Caco-2 (cell line): ENCODE measurements at regions not wholly inside any gene's neighbourhood (a gene's known extent, or its start where the extent isn't known, plus 50 kb on each side); places are given as distances from the start of the nearest gene placed in this dataset.
"Not testable (repeated sequence)": the region's sequence is repeated elsewhere in the genome, so short reads cannot be mapped to it uniquely, and the experiment has no call there.

Experiments used
- BruUV-seq: library from RNA; stranded (reverse); fragments of 400-500 nt; replicated peaks from 2 replicates; lab custom pipeline; 2021; lab: Mats Ljungman, UMichigan
- CTCF ChIA-PET: fragments of 300-600 bp; sonication (Branson Sonifier 250); formaldehyde crosslinking; loops from one replicate; lab custom pipeline; 2022; ENCODE audit warnings: antibody characterized with exemption; lab: Charles Lee
- POLR2A ChIA-PET: fragments of 300-600 bp; sonication (Branson Sonifier 250); formaldehyde crosslinking; loops from one replicate; lab custom pipeline; 2022; ENCODE audit warnings: antibody characterized with exemption; lab: Charles Lee
- DNase-seq, 2 experiments: peaks; one replicate each; pipeline versions ENCODE4 v3.0.0 to v3.0.0-alpha.2; 2020 to 2022
- H3K27me3 ChIP-seq: replicated peaks from 2 replicates; pipeline ENCODE4 v1.6.0; 2011; ENCODE audit warnings: low read length; ENCODE audit not compliant: control insufficient read depth, insufficient read depth
- H3K36me3 ChIP-seq: 2 replicates; pipeline ENCODE4 v1.5.1; 2011; ENCODE audit warnings: low read length; ENCODE audit not compliant: control insufficient read depth, insufficient read depth
- H3K4me1 ChIP-seq: fragments of 250-450 bp; sonication (Bioruptor Pico); 2 replicates; pipeline ENCODE4 v1.5.1; 2020; ENCODE audit warnings: mild to moderate bottlenecking
- H3K4me3 ChIP-seq: 2 replicates; pipeline ENCODE4 v1.5.1; 2011; ENCODE audit warnings: low read depth, mild to moderate bottlenecking, control low read depth, low read length
- H3K9me3 ChIP-seq: fragments of 250-450 bp; sonication (Bioruptor Pico); 2 replicates; pipeline ENCODE4 v1.5.1; 2020; ENCODE audit warnings: mild to moderate bottlenecking, moderate library complexity
- H3K27ac Mint-ChIP-seq: one replicate; pipeline ENCODE4 v1.8.0; 2022; ENCODE audit warnings: mixed read lengths; ENCODE audit not compliant: unreplicated experiment
- H3K27me3 Mint-ChIP-seq: one replicate; pipeline ENCODE4 v1.8.0; 2022; ENCODE audit warnings: mixed read lengths; ENCODE audit not compliant: insufficient read depth, unreplicated experiment
- H3K36me3 Mint-ChIP-seq: one replicate; pipeline ENCODE4 v1.8.0; 2022; ENCODE audit warnings: mild to moderate bottlenecking, mixed read lengths; ENCODE audit not compliant: insufficient read depth, unreplicated experiment
- H3K4me1 Mint-ChIP-seq: one replicate; pipeline ENCODE4 v1.8.0; 2022; ENCODE audit warnings: low read depth, mixed read lengths; ENCODE audit not compliant: unreplicated experiment
- H3K4me3 Mint-ChIP-seq: one replicate; pipeline ENCODE4 v1.8.0; 2022; ENCODE audit warnings: mild to moderate bottlenecking, moderate library complexity, mixed read lengths; ENCODE audit not compliant: unreplicated experiment
- H3K9me3 Mint-ChIP-seq: one replicate; pipeline ENCODE4 v1.8.0; 2022; ENCODE audit warnings: mixed read lengths; ENCODE audit not compliant: unreplicated experiment
- intact Hi-C: fragments of 100-400 bp; cut with micrococcal nuclease; formaldehyde crosslinking; loops from one replicate; pipeline ENCODE4 v1.10.0; 2022; ENCODE audit not compliant: unreplicated experiment
- TF ChIP-seq, protein P1 (sequence below), 2 experiments: fragments of 200-600 bp in 1 of 2; IDR thresholded peaks; 1 replicate in 1 of 2; 2 replicates in 1 of 2; pipeline versions ENCODE4 v1.5.1 to v1.8.0; 2011 to 2022; ENCODE audit warnings: antibody characterized with exemption in 1 of 2, control low read depth in 1 of 2, inconsistent platforms in 1 of 2, low read depth in 1 of 2, low read length in 1 of 2, mild to moderate bottlenecking in 1 of 2, moderate library complexity in 1 of 2; ENCODE audit not compliant: insufficient read depth in 1 of 2, severe bottlenecking in 1 of 2, unreplicated experiment in 1 of 2

DNA sequence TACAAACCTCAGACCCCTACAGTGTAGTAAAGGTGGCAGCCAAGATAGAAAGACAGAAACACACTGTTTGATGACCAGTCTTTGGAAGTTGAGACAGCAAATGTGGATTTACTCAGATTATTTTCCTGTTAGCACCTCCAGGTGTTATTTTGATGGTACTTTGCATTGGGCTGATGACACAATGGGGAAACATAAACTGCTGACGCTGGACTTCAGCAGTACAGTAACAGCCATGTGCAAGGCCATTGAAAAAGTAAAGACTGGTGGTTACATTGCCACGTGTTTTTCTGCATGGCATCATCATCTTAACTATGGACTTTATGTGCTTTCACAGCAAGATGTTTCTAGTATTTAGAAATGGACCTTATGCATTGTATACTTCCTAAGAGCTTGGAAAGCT lies 105.3 kb downstream of the POTEM start:
- DNase-seq, H3K4me3 ChIP-seq, H3K36me3 ChIP-seq, H3K27me3 ChIP-seq, intact Hi-C loops, H3K4me1 ChIP-seq, H3K27ac Mint-ChIP-seq, H3K27me3 Mint-ChIP-seq, BruUV-seq, H3K4me1 Mint-ChIP-seq, H3K4me3 Mint-ChIP-seq, H3K36me3 Mint-ChIP-seq, CTCF ChIA-PET, POLR2A ChIA-PET, H3K9me3 ChIP-seq, H3K9me3 Mint-ChIP-seq: not testable (repeated sequence)

- H3K27ac Mint-ChIP-seq, CTCF ChIA-PET, H3K27me3 Mint-ChIP-seq, POLR2A ChIA-PET, H3K4me1 ChIP-seq, H3K4me3 Mint-ChIP-seq, H3K27me3 ChIP-seq, H3K4me3 ChIP-seq, H3K4me1 Mint-ChIP-seq, H3K36me3 ChIP-seq, H3K9me3 ChIP-seq, intact Hi-C loops, H3K9me3 Mint-ChIP-seq, BruUV-seq, H3K36me3 Mint-ChIP-seq: not testable (repeated sequence)
- peak in 1 of 2 experiments; percentile 25 for DNase-seq
- TF ChIP-seq, protein P1, sequence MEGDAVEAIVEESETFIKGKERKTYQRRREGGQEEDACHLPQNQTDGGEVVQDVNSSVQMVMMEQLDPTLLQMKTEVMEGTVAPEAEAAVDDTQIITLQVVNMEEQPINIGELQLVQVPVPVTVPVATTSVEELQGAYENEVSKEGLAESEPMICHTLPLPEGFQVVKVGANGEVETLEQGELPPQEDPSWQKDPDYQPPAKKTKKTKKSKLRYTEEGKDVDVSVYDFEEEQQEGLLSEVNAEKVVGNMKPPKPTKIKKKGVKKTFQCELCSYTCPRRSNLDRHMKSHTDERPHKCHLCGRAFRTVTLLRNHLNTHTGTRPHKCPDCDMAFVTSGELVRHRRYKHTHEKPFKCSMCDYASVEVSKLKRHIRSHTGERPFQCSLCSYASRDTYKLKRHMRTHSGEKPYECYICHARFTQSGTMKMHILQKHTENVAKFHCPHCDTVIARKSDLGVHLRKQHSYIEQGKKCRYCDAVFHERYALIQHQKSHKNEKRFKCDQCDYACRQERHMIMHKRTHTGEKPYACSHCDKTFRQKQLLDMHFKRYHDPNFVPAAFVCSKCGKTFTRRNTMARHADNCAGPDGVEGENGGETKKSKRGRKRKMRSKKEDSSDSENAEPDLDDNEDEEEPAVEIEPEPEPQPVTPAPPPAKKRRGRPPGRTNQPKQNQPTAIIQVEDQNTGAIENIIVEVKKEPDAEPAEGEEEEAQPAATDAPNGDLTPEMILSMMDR (IDR thresholded peaks at IDR 0.05; ENCODE audit: insufficient read depth in 1 of 2, low read depth in 1 of 2, low read length in 1 of 2, severe bottlenecking in 1 of 2, unreplicated experiment in 1 of 2) = peak; percentile 11 to 15
These were observed 121.4 kb downstream of the POTEM start for GRCh38 chr14:19088632-19089031.

- BruUV-seq, POLR2A ChIA-PET, intact Hi-C loops, H3K9me3 ChIP-seq, H3K27me3 Mint-ChIP-seq, CTCF ChIA-PET, H3K27ac Mint-ChIP-seq, H3K4me1 Mint-ChIP-seq, H3K27me3 ChIP-seq, DNase-seq, H3K36me3 ChIP-seq, H3K9me3 Mint-ChIP-seq, H3K4me3 Mint-ChIP-seq, H3K4me1 ChIP-seq, H3K4me3 ChIP-seq: not testable (repeated sequence)
- peaks cover 16% of the 10 kb centered on the region for H3K36me3 Mint-ChIP-seq
These were observed 126.0 kb downstream of the POTEM start for GRCh38 chr14:19093227-19093626.

- DNase-seq, H3K9me3 ChIP-seq, H3K4me1 Mint-ChIP-seq, intact Hi-C loops, CTCF ChIA-PET, H3K4me3 Mint-ChIP-seq, H3K9me3 Mint-ChIP-seq, BruUV-seq, H3K4me3 ChIP-seq, H3K4me1 ChIP-seq, H3K27me3 Mint-ChIP-seq, H3K36me3 ChIP-seq, H3K27ac Mint-ChIP-seq, H3K27me3 ChIP-seq, POLR2A ChIA-PET: not testable (repeated sequence)
- H3K36me3 Mint-ChIP-seq = peaks cover 26% of the 10 kb centered on the region
These were observed 127.5 kb downstream of the POTEM start for GRCh38 chr14:19094731-19095130.

DNA sequence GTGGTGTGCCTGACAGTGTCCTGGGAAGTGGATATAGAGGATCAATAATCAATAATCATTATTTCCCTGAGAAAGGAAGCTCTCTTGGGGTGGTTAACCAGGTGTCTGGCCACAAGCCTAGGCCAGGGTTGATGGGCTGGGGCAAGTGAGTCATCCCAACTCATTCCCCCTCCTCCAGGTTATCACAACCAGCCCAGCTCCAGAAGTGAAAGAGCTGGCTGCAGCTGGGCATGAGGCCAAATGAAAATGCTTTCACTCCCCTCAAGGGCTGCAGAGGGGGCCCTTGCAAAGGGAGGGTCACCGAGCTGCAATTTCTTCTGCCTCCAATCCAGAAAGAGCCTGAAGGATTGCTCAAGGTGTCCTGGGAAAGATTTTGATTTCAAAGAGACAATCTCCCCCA lies 127.9 kb downstream of the POTEM start:
- BruUV-seq, H3K4me3 Mint-ChIP-seq, H3K9me3 Mint-ChIP-seq, H3K4me1 Mint-ChIP-seq, CTCF ChIA-PET, H3K9me3 ChIP-seq, H3K4me1 ChIP-seq, intact Hi-C loops, H3K4me3 ChIP-seq, POLR2A ChIA-PET, H3K27me3 Mint-ChIP-seq, H3K27me3 ChIP-seq, H3K27ac Mint-ChIP-seq, H3K36me3 ChIP-seq, DNase-seq: not testable (repeated sequence)
- peaks cover 27% of the 10 kb centered on the region for H3K36me3 Mint-ChIP-seq

DNA sequence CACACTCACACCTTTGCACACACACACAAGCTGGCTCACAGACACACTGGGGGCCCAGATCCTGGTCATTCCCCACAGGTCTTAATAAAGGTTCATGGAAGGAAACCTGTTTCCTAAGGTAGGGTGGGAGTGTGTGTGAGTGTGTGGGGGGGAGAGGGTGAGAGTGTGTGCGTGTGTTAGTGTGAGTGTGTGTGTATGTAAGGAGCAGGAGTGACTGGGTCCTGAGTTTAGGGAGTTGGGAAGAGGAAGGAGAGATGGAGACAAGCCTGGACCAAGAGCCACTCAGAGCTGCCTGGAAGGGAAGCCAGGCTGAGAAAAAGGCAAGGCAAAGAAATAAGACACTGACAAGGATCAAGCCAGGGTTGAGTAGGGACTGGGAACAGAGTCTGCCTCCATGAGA lies 129.2 kb downstream of the POTEM start:
- BruUV-seq = TSS peak; percentile 47
- H3K27me3 ChIP-seq, H3K4me1 ChIP-seq, H3K4me3 Mint-ChIP-seq, DNase-seq, H3K4me1 Mint-ChIP-seq, CTCF ChIA-PET, H3K9me3 Mint-ChIP-seq, H3K4me3 ChIP-seq, H3K9me3 ChIP-seq, H3K36me3 ChIP-seq, intact Hi-C loops, POLR2A ChIA-PET, H3K27me3 Mint-ChIP-seq: not testable (repeated sequence)
- H3K27ac Mint-ChIP-seq = peak overlapping the region; percentile 46
- peaks cover 32% of the 10 kb centered on the region for H3K36me3 Mint-ChIP-seq
